Loucy (cell line): ENCODE measurements at regions not wholly inside any gene's neighbourhood (a gene's known extent, or its start where the extent isn't known, plus 50 kb on each side); places are given as distances from the start of the nearest gene placed in this dataset.

Experiments
- H2AFZ ChIP-seq: fragments of 200-600 bp; sonication (generic); 2 replicates; pipeline ENCODE4 v1.6.0; 2016; ENCODE audit warnings: antibody characterized with exemption, mild to moderate bottlenecking, low read length, moderate library complexity
- H3F3A ChIP-seq: fragments of 200-600 bp; 2 replicates; pipeline ENCODE4 v1.6.0; 2016; ENCODE audit warnings: antibody characterized with exemption, low read depth, mild to moderate bottlenecking
- H3K27me3 ChIP-seq: fragments of 200-600 bp; sonication (generic); 2 replicates; pipeline ENCODE4 v1.6.1; 2014; ENCODE audit warnings: low read length, mild to moderate bottlenecking; ENCODE audit not compliant: insufficient read depth, poor library complexity, severe bottlenecking
- H3K36me3 ChIP-seq: fragments of 200-600 bp; sonication (generic); 2 replicates; pipeline ENCODE4 v1.6.1; 2016; ENCODE audit warnings: low read length; ENCODE audit not compliant: insufficient read depth
- H3K4me1 ChIP-seq: fragments of 200-600 bp; sonication (generic); 2 replicates; pipeline ENCODE4 v1.5.1; 2014; ENCODE audit warnings: low read length, mild to moderate bottlenecking; ENCODE audit not compliant: insufficient read depth, poor library complexity, severe bottlenecking
- H3K4me2 ChIP-seq: fragments of 200-600 bp; sonication (generic); 2 replicates; pipeline ENCODE4 v1.6.0; 2014; ENCODE audit warnings: antibody characterized with exemption, low read length, low read depth, mild to moderate bottlenecking; ENCODE audit not compliant: poor library complexity, severe bottlenecking
- H3K4me3 ChIP-seq: fragments of 200-600 bp; sonication (generic); 2 replicates; pipeline ENCODE4 v1.5.1; 2014; ENCODE audit warnings: low read length, mild to moderate bottlenecking, mixed read lengths; ENCODE audit not compliant: poor library complexity, severe bottlenecking
- H3K79me2 ChIP-seq: fragments of 200-600 bp; sonication (generic); 2 replicates; pipeline ENCODE4 v1.6.1; 2014; ENCODE audit warnings: low read length; ENCODE audit not compliant: insufficient read depth
- H3K9ac ChIP-seq: fragments of 200-600 bp; sonication (generic); 2 replicates; pipeline ENCODE4 v1.6.0; 2014; ENCODE audit warnings: mild to moderate bottlenecking, low read depth, low read length, moderate library complexity; ENCODE audit not compliant: poor library complexity, severe bottlenecking
- H3K9me2 ChIP-seq: fragments of 200-600 bp; sonication (generic); replicated peaks from 2 replicates; pipeline ENCODE4 v1.6.1; 2016; ENCODE audit warnings: low read depth, low read length, mixed read lengths
- H3K9me3 ChIP-seq: fragments of 200-600 bp; sonication (generic); 2 replicates; pipeline ENCODE4 v1.6.1; 2014; ENCODE audit warnings: mild to moderate bottlenecking, antibody characterized with exemption, low read length, low read depth; ENCODE audit not compliant: insufficient read depth
- H4K20me1 ChIP-seq: fragments of 200-600 bp; sonication (generic); 2 replicates; pipeline ENCODE4 v1.6.0; 2014; ENCODE audit warnings: antibody characterized with exemption, low read length, mild to moderate bottlenecking; ENCODE audit not compliant: insufficient read depth, poor library complexity, severe bottlenecking
- CTCF ChIP-seq: fragments of 200-600 bp; sonication (generic); conservative IDR thresholded peaks from 2 replicates; pipeline ENCODE4 v1.5.1; 2014; ENCODE audit warnings: mild to moderate bottlenecking, antibody characterized with exemption, low read length
- EZH2phosphoT487 ChIP-seq: fragments of 200-600 bp; IDR thresholded peaks from 2 replicates; pipeline ENCODE4 v1.6.1; 2018; ENCODE audit warnings: antibody characterized with exemption, mild to moderate bottlenecking, moderate library complexity, borderline replicate concordance

GRCh38 chr1:239600588-239600987 is 214.2 kb downstream of the CHRM3 start:
- no peaks in the 10 kb centered on the region for H3K9me3 ChIP-seq
- H3K4me2 ChIP-seq, result no peak overlapping the region
- TF ChIP-seq EZH2phosphoT487 (no peak), CTCF (no peak)
- H3K4me3 ChIP-seq, result no peak overlapping the region
- no peaks in the 10 kb centered on the region for H3K79me2 ChIP-seq
- no peak overlapping the region for H2AFZ ChIP-seq
- H3K4me1 ChIP-seq, result no peaks in the 10 kb centered on the region
- H3K9me2 ChIP-seq, result no peaks in the 10 kb centered on the region
- no peaks in the 10 kb centered on the region for H3K27me3 ChIP-seq
- no peaks in the 10 kb centered on the region for H3F3A ChIP-seq
- H3K9ac ChIP-seq, result no peak overlapping the region
- H3K36me3 ChIP-seq, result no peaks in the 10 kb centered on the region
- no peaks in the 10 kb centered on the region for H4K20me1 ChIP-seq

GRCh38 chr1:239601108-239601507 is 214.7 kb downstream of the CHRM3 start:
- Histone ChIP-seq H3K4me3 (no peak overlapping the region), H3K4me2 (no peak overlapping the region), H2AFZ (no peak overlapping the region), H3F3A (no peaks in the 10 kb centered on the region), H3K9ac (no peak overlapping the region), H3K27me3 (no peaks in the 10 kb centered on the region), H3K9me3 (no peaks in the 10 kb centered on the region), H4K20me1 (no peaks in the 10 kb centered on the region), H3K9me2 (no peaks in the 10 kb centered on the region), H3K4me1 (no peaks in the 10 kb centered on the region), H3K79me2 (no peaks in the 10 kb centered on the region), H3K36me3 (no peaks in the 10 kb centered on the region)
- TF ChIP-seq CTCF (no peak), EZH2phosphoT487 (no peak)

GRCh38 chr1:239603530-239603929 is 217.2 kb downstream of the CHRM3 start:
- no peak overlapping the region for H3K4me3 ChIP-seq
- H3K9ac ChIP-seq, result no peak overlapping the region
- H3K9me2 ChIP-seq, result no peaks in the 10 kb centered on the region
- H3K27me3 ChIP-seq, result no peaks in the 10 kb centered on the region
- no peak for TF ChIP-seq EZH2phosphoT487
- no peak for TF ChIP-seq CTCF
- no peak overlapping the region for H2AFZ ChIP-seq
- no peaks in the 10 kb centered on the region for H3K79me2 ChIP-seq
- no peaks in the 10 kb centered on the region for H4K20me1 ChIP-seq
- H3K4me2 ChIP-seq, result no peak overlapping the region
- H3F3A ChIP-seq, result no peaks in the 10 kb centered on the region
- no peaks in the 10 kb centered on the region for H3K9me3 ChIP-seq
- no peaks in the 10 kb centered on the region for H3K4me1 ChIP-seq
- no peaks in the 10 kb centered on the region for H3K36me3 ChIP-seq
